GM06990 (cell line): ENCODE measurements at regions not wholly inside any gene's neighbourhood (a gene's known extent, or its start where the extent isn't known, plus 50 kb on each side); places are given as distances from the start of the nearest gene placed in this dataset.
A peak's percentile ranks its signal among the peaks of the same experiment; 100 is the strongest.

Experiments
- DNase-seq: peaks from one replicate; pipeline ENCODE4 v3.0.0-alpha.2; 2011; ENCODE audit not compliant: insufficient read length; ENCODE audit errors: extremely low read depth
- H3K27me3 ChIP-seq: replicated peaks from 2 replicates; pipeline ENCODE4 v1.6.0; 2011; ENCODE audit warnings: low read length; ENCODE audit not compliant: control insufficient read depth, insufficient read depth
- H3K36me3 ChIP-seq: 2 replicates; pipeline ENCODE4 v1.5.1; 2011; ENCODE audit warnings: low read length; ENCODE audit not compliant: control insufficient read depth, insufficient read depth
- H3K4me3 ChIP-seq: replicated peaks from 2 replicates; pipeline ENCODE4 v1.5.1; 2011; ENCODE audit warnings: low read depth, mild to moderate bottlenecking, control low read depth, low read length
- TF ChIP-seq, protein P1 (sequence below): IDR thresholded peaks from 2 replicates; pipeline ENCODE4 v1.5.1; 2011; ENCODE audit warnings: low read length, control low read depth, mild to moderate bottlenecking, inconsistent platforms; ENCODE audit not compliant: insufficient read depth, poor library complexity, severe bottlenecking

DNA sequence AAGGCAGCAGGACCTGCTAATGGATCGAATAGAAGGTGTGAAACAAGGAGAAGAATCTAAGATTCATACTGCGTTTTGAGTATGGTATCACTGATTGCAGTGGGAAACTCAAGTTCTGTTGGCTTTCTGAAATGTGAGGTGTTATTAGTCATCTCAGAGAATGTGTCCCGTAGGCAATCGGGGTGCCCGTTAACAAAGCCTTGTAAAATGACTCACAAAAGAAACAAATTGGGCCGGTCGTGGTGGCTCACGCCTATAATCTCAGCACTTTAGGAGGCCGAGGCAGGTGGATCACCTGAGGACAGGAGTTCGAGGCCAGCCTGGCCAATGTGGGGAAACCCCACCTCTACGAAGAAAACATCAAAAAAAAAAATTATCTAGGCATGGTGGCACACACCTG, 118.2 kb upstream of the C7orf33 start:
- TF ChIP-seq, protein P1, sequence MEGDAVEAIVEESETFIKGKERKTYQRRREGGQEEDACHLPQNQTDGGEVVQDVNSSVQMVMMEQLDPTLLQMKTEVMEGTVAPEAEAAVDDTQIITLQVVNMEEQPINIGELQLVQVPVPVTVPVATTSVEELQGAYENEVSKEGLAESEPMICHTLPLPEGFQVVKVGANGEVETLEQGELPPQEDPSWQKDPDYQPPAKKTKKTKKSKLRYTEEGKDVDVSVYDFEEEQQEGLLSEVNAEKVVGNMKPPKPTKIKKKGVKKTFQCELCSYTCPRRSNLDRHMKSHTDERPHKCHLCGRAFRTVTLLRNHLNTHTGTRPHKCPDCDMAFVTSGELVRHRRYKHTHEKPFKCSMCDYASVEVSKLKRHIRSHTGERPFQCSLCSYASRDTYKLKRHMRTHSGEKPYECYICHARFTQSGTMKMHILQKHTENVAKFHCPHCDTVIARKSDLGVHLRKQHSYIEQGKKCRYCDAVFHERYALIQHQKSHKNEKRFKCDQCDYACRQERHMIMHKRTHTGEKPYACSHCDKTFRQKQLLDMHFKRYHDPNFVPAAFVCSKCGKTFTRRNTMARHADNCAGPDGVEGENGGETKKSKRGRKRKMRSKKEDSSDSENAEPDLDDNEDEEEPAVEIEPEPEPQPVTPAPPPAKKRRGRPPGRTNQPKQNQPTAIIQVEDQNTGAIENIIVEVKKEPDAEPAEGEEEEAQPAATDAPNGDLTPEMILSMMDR, result no peak
- DNase-seq, result no peak
- no peaks in the 10 kb centered on the region for H3K36me3 ChIP-seq
- no peak overlapping the region for H3K4me3 ChIP-seq
- H3K27me3 ChIP-seq, result no peaks in the 10 kb centered on the region; the same call in 1 of the 2 replicates

DNA sequence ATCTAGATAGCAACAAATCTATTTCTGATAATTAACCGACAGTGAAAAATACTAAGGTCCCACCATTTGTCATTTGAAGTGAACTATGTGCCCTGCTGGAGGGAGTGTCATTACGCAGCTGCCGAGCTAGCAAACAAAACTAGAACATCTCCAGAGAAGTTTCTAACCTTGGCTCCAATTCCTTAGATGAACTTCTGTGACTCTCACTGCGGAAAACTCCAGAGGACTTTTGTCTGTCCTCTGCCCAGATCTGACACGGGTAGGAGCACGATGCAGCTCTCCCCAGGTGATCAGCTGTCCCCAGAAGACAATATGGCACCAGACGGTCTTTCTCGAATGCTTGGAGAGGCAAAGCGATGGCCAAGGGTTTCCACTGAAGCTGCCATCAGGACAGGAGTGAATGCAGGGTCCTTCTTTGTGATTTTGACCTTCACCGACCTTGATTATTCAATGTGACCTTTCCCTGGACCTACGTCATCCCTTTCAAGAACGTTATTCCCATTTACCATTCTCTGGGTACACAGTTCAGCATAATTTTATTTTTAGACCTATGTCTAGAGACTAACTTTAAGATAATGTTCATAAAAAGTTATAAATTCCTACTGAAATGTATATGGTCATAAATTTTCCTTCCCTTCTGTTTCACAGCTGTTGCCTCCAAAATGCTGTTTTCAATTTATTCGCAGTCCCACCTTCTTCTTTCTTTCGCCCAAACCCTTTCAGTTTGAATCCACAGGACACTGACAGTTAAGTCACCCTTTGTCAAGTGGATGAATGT, 116.7 kb upstream of the C7orf33 start:
- Histone ChIP-seq H3K36me3 (no peaks in the 10 kb centered on the region), H3K27me3 (no peaks in the 10 kb centered on the region; the same call in 1 of the 2 replicates), H3K4me3 (no peak overlapping the region)
- TF ChIP-seq, protein P1, result no peak
- DNase-seq, result no peak

DNA sequence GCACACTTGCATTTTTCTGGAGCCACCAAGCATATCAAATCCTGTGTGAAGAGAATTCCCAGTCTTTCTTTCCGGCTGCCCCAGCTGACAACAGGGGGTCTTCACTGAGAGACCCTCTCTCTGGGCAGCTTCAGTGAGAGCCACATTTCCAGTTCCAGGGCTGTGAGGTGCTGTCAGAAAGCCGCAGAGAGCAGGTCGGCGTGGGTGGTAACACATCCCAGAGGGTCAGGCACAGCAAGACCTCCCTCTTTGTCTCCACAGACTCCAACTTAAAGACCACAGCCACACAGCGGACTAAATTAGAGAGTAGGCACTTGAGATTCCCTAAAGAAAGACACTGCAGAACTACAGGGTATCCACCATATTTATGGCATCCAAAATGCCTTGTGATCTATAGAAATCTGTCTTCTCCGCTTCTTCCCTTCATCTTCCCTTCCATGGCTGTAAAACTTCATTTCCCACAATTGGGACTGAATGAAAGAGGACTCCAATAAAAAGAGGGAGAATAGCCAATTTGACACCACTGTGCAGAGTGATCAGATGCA, 116.0 kb upstream of the C7orf33 start:
- no peak for DNase-seq
- TF ChIP-seq, protein P1, result no peak
- Histone ChIP-seq H3K36me3 (no peaks in the 10 kb centered on the region), H3K4me3 (no peak overlapping the region), H3K27me3 (no peaks in the 10 kb centered on the region; the same call in 1 of the 2 replicates)

DNA sequence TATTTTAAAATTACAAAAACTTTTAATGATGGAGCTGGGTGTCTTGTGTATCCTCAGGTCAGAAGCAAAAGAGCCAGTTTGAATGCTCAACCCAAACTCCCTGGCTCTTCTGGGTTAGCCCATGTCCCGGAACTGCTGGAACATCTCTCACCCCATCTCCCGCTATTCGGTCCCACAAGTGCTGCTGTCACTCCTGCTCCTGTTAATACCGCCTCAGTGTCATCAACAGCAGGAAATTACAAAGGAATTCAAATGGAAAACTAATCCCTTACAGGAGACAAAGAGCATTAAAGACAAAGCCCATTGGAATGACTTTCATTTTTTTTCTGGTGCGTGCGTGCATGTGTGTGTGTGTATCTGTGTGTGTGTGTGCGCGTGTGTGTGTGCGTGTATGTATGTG, 112.0 kb upstream of the C7orf33 start:
- DNase-seq, result no peak
- no peaks in the 10 kb centered on the region for H3K36me3 ChIP-seq
- H3K4me3 ChIP-seq, result no peak overlapping the region
- TF ChIP-seq, protein P1, result no peak
- no peaks in the 10 kb centered on the region for H3K27me3 ChIP-seq

DNA sequence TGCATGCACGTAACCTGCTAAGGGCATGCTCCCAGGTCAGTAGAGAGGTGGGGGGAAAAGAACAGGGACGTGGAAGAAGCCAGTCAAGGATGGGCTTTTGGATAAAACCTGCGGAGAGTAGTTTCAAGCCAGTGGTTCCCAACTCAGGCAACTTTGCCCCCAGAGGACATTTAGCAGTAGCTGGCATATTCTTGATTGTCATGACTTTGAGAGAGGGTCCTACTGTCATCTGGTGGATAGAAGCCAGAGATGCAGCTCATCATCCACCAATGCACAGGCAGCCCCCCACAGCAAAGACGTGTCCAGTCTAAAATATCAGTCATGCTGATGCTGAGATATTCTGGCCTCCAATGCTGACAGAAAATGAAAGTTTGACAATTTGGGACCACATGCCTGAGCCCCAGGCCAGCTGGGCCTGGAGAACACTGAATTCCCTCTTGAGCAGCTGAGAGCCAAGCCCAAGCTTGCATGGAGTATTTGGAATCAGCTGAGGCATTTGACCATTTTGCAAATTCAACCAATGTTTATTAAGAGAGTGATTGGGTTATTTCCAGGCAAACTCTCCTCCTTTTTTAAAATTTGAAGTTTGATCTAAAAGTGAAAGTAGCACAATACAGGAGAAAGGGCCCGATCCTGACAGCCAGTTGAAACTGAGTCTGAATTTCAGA, 110.0 kb upstream of the C7orf33 start:
- no peak for DNase-seq
- Histone ChIP-seq H3K4me3 (no peak overlapping the region), H3K27me3 (no peaks in the 10 kb centered on the region), H3K36me3 (no peaks in the 10 kb centered on the region)
- TF ChIP-seq, protein P1, result peak; percentile 23
